ENCODE measurements at regions not wholly inside any gene's neighbourhood (a gene's known extent, or its start where the extent isn't known, plus 50 kb on each side); places are given as distances from the start of the nearest gene placed in this dataset.

- DNase-seq: no peak
Measured at GRCh38 chr2:191617575-191617974, 60.4 kb upstream of the NABP1 start.

GRCh38 chr2:191618046-191618780, 59.7 kb upstream of the NABP1 start:
- no peak for DNase-seq

GRCh38 chr2:191618786-191619185, 59.1 kb upstream of the NABP1 start:
- DNase-seq: no peak

GRCh38 chr2:191620144-191620543, 57.8 kb upstream of the NABP1 start:
- no peak for DNase-seq

- no peak for DNase-seq
Measured at GRCh38 chr2:191622374-191623320, 55.3 kb upstream of the NABP1 start.

- DNase-seq: no peak
Measured at GRCh38 chr2:191625016-191625415, 52.9 kb upstream of the NABP1 start.

- DNase-seq: no peak
Measured at GRCh38 chr2:191625446-191625845, 52.5 kb upstream of the NABP1 start.

GRCh38 chr2:191626497-191627151, 51.3 kb upstream of the NABP1 start:
- no peak for DNase-seq

GRCh38 chr2:191627518-191627917, 50.4 kb upstream of the NABP1 start:
- DNase-seq: no peak
